HepG2 (cell line): ENCODE measurements at regions not wholly inside any gene's neighbourhood (a gene's known extent, or its start where the extent isn't known, plus 50 kb on each side); places are given as distances from the start of the nearest gene placed in this dataset.
"Not testable (repeated sequence)": the region's sequence is repeated elsewhere in the genome, so short reads cannot be mapped to it uniquely, and the experiment has no call there.

Experiments used
- CBX2 ChIP-seq, 2 experiments: fragments of 200-600 bp in 1 of 2; sonication (generic); formaldehyde crosslinking in 1 of 2; IDR thresholded peaks; 2 replicates each; pipeline versions ENCODE4 v1.7.0 to v1.8.1; 2018 to 2022; ENCODE audit warnings: low read depth in 2 of 2, low read length in 1 of 2, mild to moderate bottlenecking in 1 of 2, missing genetic modification reagents in 1 of 2
- NFE2L1 ChIP-seq: sonication (generic); formaldehyde crosslinking; IDR thresholded peaks from 2 replicates; pipeline ENCODE4 v1.4.0; 2020; ENCODE audit warnings: missing genetic modification reagents, mild to moderate bottlenecking, borderline replicate concordance
- NFE2L2 ChIP-seq: fragments of 150-350 bp; IDR thresholded peaks from 2 replicates; pipeline ENCODE4 v1.6.1; 2014; ENCODE audit warnings: low read length
- POLR2A ChIP-seq, 2 experiments: IDR thresholded peaks; 2 replicates each; pipeline ENCODE4 v1.6.1; 2011; ENCODE audit warnings: low read depth in 2 of 2, low read length in 2 of 2, mild to moderate bottlenecking in 1 of 2, moderate library complexity in 1 of 2; ENCODE audit not compliant: insufficient read depth in 1 of 2
- PTBP1 ChIP-seq: fragments of 200-400 bp; formaldehyde crosslinking; IDR thresholded peaks from 2 replicates; pipeline ENCODE4 v1.6.1; 2018; ENCODE audit warnings: low read length, low read depth; ENCODE audit not compliant: poor library complexity, severe bottlenecking
- RELA ChIP-seq: sonication (generic); formaldehyde crosslinking; IDR thresholded peaks from 2 replicates; pipeline ENCODE4 v1.4.0; 2020; ENCODE audit warnings: missing genetic modification reagents
- SIN3B ChIP-seq: fragments of 150-350 bp; IDR thresholded peaks from 2 replicates; pipeline ENCODE4 v1.6.1; 2014; ENCODE audit warnings: low read length
- TEAD2 ChIP-seq: sonication (generic); formaldehyde crosslinking; IDR thresholded peaks from 2 replicates; pipeline ENCODE4 v1.9.0; 2021; ENCODE audit warnings: missing genetic modification reagents
- TOE1 ChIP-seq: sonication (generic); formaldehyde crosslinking; IDR thresholded peaks from 2 replicates; pipeline ENCODE4 v1.4.0; 2020; ENCODE audit warnings: mild to moderate bottlenecking, missing genetic modification reagents
- ZNF263 ChIP-seq: sonication (generic); formaldehyde crosslinking; IDR thresholded peaks from 2 replicates; pipeline ENCODE4 v1.4.0; 2020; ENCODE audit warnings: missing genetic modification reagents
- TF ChIP-seq, protein P1 (sequence below): sonication (generic); formaldehyde crosslinking; IDR thresholded peaks from 2 replicates; pipeline ENCODE4 v1.5.0; 2020; ENCODE audit warnings: mild to moderate bottlenecking, missing genetic modification reagents, moderate library complexity
- TF ChIP-seq, protein P2 (sequence below): sonication (generic); formaldehyde crosslinking; IDR thresholded peaks from 2 replicates; pipeline ENCODE4 v1.8.1; 2022; ENCODE audit warnings: mild to moderate bottlenecking, missing genetic modification reagents
- TF ChIP-seq, protein P3 (sequence below): sonication (generic); formaldehyde crosslinking; IDR thresholded peaks from 2 replicates; pipeline ENCODE4 v1.4.0; 2020; ENCODE audit warnings: missing genetic modification reagents

DNA sequence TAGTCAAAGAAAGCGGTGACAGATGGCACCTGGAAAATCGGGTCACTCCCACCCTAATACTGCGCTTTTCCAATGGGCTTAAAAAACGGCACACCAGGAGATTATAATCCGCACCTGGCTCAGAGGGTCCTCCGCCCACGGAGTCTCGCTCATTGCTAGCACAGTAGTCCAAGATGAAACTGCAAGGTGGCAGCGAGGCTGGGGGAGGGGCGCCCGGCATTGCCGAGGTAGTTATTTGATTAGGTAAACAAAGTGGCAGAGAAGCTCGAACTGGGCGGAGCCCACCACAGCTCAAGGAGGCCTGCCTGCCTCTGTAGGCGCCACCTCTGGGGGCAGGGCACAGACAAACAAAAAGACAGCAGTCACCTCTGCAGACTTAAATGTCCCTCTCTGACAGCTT, 521.1 kb downstream of the ETNK1 start:
- TF ChIP-seq NFE2L2; CBX2 (IDR thresholded peaks at IDR 0.05; ENCODE audit: low read depth, low read length); CBX2 (CRISPR knock-in tag; IDR thresholded peaks at IDR 0.05; ENCODE audit: low read depth); TEAD2 (CRISPR knock-in tag); NFE2L1 (CRISPR knock-in tag); ZNF263 (CRISPR knock-in tag); TOE1; POLR2A (IDR thresholded peaks at IDR 0.05; ENCODE audit: insufficient read depth in 1 of 2, low read depth in 2 of 2, low read length in 2 of 2); PTBP1; SIN3B; RELA: not testable (repeated sequence)
- TF ChIP-seq, protein P1, sequence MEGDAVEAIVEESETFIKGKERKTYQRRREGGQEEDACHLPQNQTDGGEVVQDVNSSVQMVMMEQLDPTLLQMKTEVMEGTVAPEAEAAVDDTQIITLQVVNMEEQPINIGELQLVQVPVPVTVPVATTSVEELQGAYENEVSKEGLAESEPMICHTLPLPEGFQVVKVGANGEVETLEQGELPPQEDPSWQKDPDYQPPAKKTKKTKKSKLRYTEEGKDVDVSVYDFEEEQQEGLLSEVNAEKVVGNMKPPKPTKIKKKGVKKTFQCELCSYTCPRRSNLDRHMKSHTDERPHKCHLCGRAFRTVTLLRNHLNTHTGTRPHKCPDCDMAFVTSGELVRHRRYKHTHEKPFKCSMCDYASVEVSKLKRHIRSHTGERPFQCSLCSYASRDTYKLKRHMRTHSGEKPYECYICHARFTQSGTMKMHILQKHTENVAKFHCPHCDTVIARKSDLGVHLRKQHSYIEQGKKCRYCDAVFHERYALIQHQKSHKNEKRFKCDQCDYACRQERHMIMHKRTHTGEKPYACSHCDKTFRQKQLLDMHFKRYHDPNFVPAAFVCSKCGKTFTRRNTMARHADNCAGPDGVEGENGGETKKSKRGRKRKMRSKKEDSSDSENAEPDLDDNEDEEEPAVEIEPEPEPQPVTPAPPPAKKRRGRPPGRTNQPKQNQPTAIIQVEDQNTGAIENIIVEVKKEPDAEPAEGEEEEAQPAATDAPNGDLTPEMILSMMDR (CRISPR knock-in tag), result not testable (repeated sequence)
- TF ChIP-seq, protein P2, sequence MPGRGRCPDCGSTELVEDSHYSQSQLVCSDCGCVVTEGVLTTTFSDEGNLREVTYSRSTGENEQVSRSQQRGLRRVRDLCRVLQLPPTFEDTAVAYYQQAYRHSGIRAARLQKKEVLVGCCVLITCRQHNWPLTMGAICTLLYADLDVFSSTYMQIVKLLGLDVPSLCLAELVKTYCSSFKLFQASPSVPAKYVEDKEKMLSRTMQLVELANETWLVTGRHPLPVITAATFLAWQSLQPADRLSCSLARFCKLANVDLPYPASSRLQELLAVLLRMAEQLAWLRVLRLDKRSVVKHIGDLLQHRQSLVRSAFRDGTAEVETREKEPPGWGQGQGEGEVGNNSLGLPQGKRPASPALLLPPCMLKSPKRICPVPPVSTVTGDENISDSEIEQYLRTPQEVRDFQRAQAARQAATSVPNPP (CRISPR knock-in tag), result not testable (repeated sequence)
- TF ChIP-seq, protein P3, sequence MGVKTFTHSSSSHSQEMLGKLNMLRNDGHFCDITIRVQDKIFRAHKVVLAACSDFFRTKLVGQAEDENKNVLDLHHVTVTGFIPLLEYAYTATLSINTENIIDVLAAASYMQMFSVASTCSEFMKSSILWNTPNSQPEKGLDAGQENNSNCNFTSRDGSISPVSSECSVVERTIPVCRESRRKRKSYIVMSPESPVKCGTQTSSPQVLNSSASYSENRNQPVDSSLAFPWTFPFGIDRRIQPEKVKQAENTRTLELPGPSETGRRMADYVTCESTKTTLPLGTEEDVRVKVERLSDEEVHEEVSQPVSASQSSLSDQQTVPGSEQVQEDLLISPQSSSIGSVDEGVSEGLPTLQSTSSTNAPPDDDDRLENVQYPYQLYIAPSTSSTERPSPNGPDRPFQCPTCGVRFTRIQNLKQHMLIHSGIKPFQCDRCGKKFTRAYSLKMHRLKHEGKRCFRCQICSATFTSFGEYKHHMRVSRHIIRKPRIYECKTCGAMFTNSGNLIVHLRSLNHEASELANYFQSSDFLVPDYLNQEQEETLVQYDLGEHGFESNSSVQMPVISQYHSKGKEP (CRISPR knock-in tag), result not testable (repeated sequence)
